HG02763 (cell line): ENCODE measurements at regions not wholly inside any gene's neighbourhood (a gene's known extent, or its start where the extent isn't known, plus 50 kb on each side); places are given as distances from the start of the nearest gene placed in this dataset.
A peak's percentile ranks its signal among the peaks of the same experiment; 100 is the strongest.

ENCODE experiments used
- ATAC-seq: cut with Tn5 transposase; IDR thresholded peaks from one replicate; pipeline ENCODE4 v1.9.1; 2021; ENCODE audit warnings: mild to moderate bottlenecking, moderate library complexity; ENCODE audit not compliant: unreplicated experiment

GRCh38 chr6:56407883-56408410, 160.6 kb upstream of the COL21A1 start:
- no peak for ATAC-seq

GRCh38 chr6:56406276-56407269, 159.2 kb upstream of the COL21A1 start:
- ATAC-seq, result peak; percentile 57

- ATAC-seq, result no peak
These were observed 157.2 kb upstream of the COL21A1 start for GRCh38 chr6:56404599-56404998.

GRCh38 chr6:56403745-56404144, 156.4 kb upstream of the COL21A1 start:
- ATAC-seq, result no peak

GRCh38 chr6:56401477-56402070, 154.2 kb upstream of the COL21A1 start:
- ATAC-seq, result no peak

- ATAC-seq, result no peak
These were observed 152.9 kb upstream of the COL21A1 start for GRCh38 chr6:56400273-56400672.

- no peak for ATAC-seq
These were observed 152.4 kb upstream of the COL21A1 start for GRCh38 chr6:56399672-56400263.

GRCh38 chr6:56399250-56399671, 151.9 kb upstream of the COL21A1 start:
- ATAC-seq, result no peak

- no peak for ATAC-seq
These were observed 149.1 kb upstream of the COL21A1 start for GRCh38 chr6:56396435-56396834.

GRCh38 chr6:56393615-56394612, 146.5 kb upstream of the COL21A1 start:
- no peak for ATAC-seq

- no peak for ATAC-seq
These were observed 141.0 kb upstream of the COL21A1 start for GRCh38 chr6:56388415-56388755.

GRCh38 chr6:56387621-56388414, 140.4 kb upstream of the COL21A1 start:
- ATAC-seq, result no peak

GRCh38 chr6:56386717-56387116, 139.3 kb upstream of the COL21A1 start:
- no peak for ATAC-seq

- ATAC-seq, result no peak
These were observed 138.7 kb upstream of the COL21A1 start for GRCh38 chr6:56385981-56386593.

GRCh38 chr6:56383160-56383559, 135.8 kb upstream of the COL21A1 start:
- no peak for ATAC-seq

- no peak for ATAC-seq
These were observed 135.1 kb upstream of the COL21A1 start for GRCh38 chr6:56382416-56382940.

- ATAC-seq, result no peak
These were observed 134.4 kb upstream of the COL21A1 start for GRCh38 chr6:56381801-56382251.

- no peak for ATAC-seq
These were observed 133.1 kb upstream of the COL21A1 start for GRCh38 chr6:56380476-56380875.
